Activated CD4-positive, CD25-positive, alpha-beta regulatory T cell treated with anti-CD3 and anti-CD28 coated beads, Interleukin-2, amount 50 U/mL, for 72 hours (primary cell): ENCODE measurements at regions not wholly inside any gene's neighbourhood (a gene's known extent, or its start where the extent isn't known, plus 50 kb on each side); places are given as distances from the start of the nearest gene placed in this dataset.
"Not testable (repeated sequence)": the region's sequence is repeated elsewhere in the genome, so short reads cannot be mapped to it uniquely, and the experiment has no call there.

ENCODE experiments used
- DNase-seq: peaks from one replicate; pipeline ENCODE4 v3.0.0; 2021

- DNase-seq, result no peak
These were observed 387.2 kb downstream of the PTPRU start for GRCh38 chr1:29623501-29623900.

GRCh38 chr1:29621826-29622435 lies 385.6 kb downstream of the PTPRU start:
- DNase-seq, result no peak

DNA sequence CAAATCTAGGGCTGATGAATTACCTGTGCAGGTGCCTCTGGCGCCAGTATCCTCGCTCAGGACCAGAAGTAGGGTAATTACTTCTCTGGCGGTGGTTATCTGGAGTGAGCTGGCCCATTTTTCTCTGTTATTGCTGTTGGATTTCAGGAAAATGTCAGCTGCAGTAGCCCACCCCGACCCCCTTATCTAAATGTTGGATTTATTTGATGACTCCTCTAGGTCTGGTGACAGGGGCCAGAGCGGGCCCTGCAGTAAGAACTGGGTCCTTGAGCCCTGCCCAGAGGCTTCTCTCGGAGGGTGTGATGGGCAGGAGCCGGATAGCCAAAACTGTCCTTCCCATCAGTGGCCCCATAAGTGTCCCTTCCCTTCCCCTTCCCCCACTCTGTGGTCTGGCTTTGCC lies 384.3 kb downstream of the PTPRU start:
- DNase-seq, result no peak

DNA sequence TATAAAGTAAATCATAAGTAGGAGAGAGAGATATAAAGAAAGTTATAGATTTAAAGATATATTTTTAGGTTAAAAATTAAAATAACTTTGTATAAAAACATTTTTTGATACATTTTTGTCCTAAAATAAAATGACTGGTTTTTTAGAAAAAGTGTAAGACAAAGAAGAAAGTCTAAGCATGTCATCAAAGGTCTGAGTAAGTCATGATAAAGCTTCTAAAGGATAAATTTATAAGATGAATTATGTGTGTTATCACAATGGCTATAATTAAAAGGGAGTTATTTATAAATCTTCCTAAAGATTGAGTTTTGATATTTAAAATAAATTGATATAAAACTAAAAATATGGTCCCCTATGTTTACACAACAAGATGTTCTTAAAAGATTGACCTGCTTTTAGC lies 370.9 kb downstream of the PTPRU start:
- no peak for DNase-seq

GRCh38 chr1:29604796-29605195 lies 368.5 kb downstream of the PTPRU start:
- DNase-seq, result not testable (repeated sequence)

DNA sequence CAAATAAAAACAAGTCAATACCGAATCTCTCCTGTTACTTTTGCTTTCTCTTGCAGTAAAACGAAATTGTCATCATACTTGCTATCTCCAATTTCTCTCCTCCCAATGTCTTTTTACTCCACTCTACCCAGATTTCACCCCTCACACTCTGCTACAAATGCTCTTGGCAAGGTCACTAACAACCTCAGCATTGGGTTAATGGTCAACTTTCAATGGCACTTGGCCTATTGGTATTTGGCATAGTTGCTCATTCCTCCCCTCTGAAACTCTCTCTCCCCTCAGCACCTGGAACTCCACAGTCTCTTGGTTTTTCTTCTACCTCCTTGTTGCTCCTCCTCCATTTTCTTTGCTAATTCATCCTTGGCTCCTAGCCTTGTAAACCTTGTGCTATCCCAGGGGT lies 367.3 kb downstream of the PTPRU start:
- DNase-seq, result no peak

DNA sequence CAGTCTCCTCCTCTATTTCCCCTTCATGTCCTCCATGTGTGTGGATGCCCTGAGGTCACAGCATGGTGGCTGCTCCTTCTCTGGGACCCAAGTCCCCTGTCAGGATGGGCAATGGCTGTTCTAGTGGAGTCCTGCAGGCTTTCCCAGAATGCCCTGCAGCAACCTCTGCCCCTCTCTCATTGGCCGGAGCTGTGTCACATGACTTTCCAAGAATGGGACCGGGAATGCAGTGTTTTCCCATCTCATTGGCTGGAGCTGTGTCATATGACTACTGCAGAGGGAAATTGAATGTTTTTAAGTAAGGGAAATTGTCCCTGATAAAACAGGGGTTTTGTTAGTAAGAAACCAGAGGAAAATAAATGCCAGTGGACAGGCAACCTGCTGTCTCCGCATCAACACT lies 365.9 kb downstream of the PTPRU start:
- DNase-seq, result no peak

DNA sequence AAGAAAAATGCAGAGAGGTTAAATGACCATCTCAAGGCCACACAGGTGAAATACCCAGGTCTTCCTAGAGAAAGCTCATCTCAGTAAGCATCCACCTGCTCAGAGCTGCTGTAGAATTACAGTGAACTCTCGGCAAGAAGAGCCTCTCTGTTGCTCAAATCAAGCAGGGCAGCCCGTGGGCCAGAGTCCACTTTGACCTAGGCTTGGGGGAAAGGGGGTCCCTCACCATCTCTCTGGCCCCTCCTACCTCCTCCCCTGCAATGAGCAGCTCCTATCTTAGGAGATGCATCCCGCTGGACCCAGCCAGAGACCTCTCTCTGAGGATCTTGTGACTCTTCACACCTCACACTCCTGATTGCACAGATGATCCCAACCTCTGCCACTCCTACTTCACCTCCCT lies 364.7 kb downstream of the PTPRU start:
- no peak for DNase-seq

DNA sequence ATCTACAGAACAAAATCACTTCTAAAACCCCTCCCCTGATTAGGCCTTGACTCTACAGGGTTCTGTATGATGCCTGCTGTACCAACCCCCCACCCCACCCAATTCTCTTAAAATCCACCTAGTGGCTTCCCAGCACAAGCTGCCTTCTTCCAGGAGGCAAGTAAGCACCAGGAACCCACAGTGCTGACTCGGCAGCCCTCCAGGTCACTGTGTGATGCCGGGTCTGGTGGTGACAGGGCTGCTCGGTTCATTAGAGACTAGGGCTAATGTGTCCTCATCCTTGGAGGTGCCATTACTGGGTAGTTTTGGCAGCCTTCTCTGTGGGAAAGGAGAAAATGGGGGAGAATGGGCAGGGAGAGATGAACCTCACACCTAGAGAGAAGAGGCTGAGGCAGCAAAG lies 363.5 kb downstream of the PTPRU start:
- no peak for DNase-seq

- DNase-seq, result no peak
These were observed 362.7 kb downstream of the PTPRU start for GRCh38 chr1:29599071-29599470.

DNA sequence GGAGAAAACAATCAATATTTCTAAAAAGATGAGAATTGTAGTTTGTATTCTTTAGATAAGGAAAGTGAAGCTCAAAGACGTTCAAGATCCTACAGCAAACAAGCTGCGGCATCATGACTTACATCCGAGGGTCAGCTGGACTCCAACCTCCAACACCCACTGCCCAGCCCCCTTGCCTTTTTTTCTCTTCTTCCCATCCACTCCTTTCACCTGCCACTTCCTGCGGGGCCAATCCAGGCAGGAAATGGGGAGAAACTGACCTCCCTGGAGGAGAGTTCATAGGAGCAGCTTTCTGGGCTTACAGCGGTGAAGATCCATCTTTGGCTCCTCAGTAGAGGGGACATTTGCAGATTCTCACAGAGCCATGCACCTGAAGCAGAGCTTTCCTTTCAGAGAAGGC lies 361.5 kb downstream of the PTPRU start:
- no peak for DNase-seq

GRCh38 chr1:29593601-29594382 lies 357.5 kb downstream of the PTPRU start:
- DNase-seq, result no peak

DNA sequence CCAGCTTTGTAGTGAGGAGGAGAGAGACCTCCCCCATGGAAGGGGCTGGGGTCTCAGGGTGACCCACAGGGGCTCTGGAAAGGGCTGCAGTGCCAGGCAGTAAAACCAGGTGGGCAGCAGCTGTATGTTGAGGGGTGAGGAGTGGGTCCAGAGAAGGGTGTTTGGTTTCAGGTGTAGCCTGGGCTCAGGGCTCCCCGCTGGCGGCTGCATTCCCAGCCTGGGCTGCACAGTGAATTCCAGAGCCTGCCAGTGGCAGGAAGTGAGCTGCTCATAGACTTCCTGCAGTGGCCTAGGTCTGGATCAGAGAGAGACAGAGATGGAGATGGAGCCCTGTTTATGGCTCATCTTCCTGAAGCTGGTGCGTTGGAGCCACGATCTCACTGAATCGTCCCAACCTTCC lies 356.4 kb downstream of the PTPRU start:
- DNase-seq, result no peak

- no peak for DNase-seq
These were observed 355.9 kb downstream of the PTPRU start for GRCh38 chr1:29592261-29592615.

DNA sequence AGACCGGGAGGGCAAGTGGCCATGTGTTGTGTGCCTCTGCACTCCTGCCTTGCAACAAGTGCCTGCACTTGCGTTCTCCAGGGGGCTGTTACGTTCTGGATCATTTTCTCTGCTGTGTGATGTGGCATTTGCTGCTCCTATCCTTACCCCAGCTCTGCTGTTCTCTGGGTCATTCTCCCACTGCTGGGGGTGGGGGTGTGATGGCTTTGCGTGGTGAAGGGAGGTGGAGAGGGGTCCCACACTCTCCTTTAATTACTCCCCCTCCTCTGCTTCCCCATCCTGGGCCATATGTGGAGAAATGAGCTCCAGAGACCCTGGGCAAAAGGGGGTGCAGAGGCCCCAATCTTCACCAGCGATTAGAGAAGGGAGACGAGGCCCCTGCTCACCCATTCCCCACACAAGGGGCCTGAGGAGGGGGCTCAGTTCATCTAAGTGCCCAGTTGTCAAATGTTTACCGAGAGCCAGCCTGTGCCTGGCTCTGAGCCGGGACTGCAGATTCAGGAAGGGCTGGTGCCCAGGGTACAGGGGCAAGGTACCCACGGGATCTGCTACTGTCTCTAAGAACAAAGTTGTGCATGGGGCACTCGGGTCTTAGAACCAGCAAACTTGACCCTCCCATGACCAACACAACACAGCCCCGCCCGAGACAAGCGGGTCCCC lies 355.4 kb downstream of the PTPRU start:
- DNase-seq, result no peak

DNA sequence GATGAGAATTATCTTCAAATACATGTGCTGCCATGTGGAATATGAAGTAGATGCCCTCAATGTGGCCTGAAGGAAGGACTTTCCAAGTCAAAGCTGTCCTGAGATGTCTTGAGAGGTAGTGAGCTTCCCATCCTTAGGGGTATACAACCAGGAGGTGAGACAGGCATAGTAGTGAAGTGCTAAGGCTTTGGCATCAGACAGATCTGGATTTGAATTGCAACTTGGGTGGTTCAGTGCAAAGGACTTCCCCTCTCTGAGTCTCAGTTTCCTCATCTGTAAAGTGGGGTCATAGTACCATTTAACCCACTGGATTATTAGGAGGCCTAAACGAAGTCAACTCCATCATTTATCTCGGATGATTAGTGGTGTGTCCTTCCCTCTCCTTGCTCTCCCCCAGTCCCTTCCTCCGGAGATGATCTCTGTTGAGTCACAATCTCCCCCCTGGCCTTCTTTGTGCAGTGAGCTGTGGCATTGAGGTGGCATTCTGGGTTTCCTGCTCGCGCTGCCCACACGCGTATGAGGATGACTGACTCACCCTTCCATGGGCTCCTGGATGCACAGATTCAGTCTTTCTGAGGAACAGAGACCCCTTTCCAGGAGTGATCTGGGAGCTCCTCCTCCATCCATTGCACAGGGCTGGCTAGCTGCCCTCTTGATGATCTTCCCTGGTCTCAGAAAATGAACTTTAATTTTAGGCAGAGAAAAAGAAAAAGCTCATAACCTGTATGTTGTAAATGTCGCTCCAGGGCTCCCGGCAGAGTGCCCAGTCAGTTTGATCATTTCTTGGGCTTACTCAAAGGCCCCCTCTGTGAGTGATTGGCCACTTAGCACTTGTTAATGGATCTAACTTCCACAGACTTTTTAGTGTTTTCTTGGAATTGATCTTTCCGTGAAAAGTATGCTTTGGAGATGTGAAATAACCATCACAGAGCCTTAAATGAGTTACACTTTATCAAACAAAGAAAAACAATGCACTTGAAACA lies 354.6 kb downstream of the PTPRU start:
- no peak for DNase-seq

GRCh38 chr1:29589716-29590115 lies 353.4 kb downstream of the PTPRU start:
- not testable (repeated sequence) for DNase-seq

DNA sequence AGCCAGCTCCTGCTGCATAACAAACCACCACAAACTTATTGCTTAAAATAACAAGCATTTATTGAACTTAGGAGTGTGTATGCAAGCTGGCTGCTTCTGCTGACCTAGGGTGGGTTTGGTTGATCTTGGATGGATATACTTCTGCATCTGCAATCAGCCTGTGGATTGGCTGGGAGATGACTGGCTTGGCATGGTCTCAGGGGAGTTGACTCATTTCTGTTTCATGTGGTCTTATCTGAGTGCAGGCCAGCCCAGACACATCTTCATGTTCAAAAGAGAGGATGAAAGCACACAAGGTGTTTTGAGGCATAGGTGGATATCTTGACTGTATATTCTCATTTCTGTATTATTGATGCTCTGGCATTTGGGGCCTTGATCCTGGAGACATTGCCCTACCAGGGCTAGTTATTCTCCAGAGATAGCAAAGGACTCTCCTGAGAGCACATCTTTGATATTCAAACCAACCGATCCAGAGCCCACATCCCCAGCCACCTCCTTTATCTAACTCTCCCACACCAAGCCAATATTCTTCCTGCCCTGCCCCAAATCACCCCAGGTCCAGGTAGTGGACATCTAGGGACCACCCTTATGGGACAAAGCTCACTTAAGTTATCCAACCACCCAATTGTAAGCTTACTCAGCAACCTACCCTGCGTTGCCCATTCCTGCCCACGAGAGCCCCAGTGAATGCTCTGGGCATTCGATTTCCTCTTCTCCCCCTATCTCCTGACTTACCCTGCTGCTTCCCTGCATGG lies 350.8 kb downstream of the PTPRU start:
- DNase-seq, result no peak

GRCh38 chr1:29586215-29586614 lies 349.9 kb downstream of the PTPRU start:
- DNase-seq, result no peak

- no peak for DNase-seq
These were observed 349.3 kb downstream of the PTPRU start for GRCh38 chr1:29585656-29586055.

GRCh38 chr1:29585201-29585600 lies 348.9 kb downstream of the PTPRU start:
- DNase-seq, result no peak

DNA sequence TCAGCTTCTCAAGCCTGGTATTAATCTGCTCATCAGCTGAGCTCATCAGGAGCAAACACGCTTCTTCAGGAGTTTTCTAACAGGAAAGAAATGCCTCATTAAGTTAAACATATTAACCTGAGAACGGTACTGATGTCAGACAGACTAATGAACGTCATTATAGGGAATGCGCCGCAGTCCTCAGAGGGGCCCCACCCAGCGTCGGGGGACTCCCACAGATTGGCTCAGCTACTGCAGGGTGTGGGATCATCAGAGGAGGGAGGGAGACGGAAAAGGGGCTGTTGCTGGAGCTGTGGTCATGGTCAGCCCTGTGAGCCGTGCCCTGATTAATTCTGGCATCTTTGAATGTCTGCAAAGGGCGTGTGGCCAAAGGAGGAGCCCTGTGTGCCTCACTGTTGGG lies 348.5 kb downstream of the PTPRU start:
- DNase-seq, result no peak
